ENCODE measurements at regions not wholly inside any gene's neighbourhood (a gene's known extent, or its start where the extent isn't known, plus 50 kb on each side); places are given as distances from the start of the nearest gene placed in this dataset.

GRCh38 chr3:117165601-117166051 lies 456.0 kb downstream of the TUSC7 start:
- H3K27me3 ChIP-seq (ENCODE audit: control insufficient read depth, insufficient read depth, low read length) = no peaks in the 10 kb centered on the region
- no peak overlapping the region for H3K4me3 ChIP-seq (ENCODE audit: low read depth, low read length)
- no peaks in the 10 kb centered on the region for H3K79me2 ChIP-seq
- no peak overlapping the region for H2AFZ ChIP-seq
- H3K4me1 ChIP-seq = no peaks in the 10 kb centered on the region
- no peak for TF ChIP-seq CTCF (IDR thresholded peaks at IDR 0.05)
- H3K36me3 ChIP-seq (ENCODE audit: control insufficient read depth, insufficient read depth, low read length) = no peaks in the 10 kb centered on the region
- no peak overlapping the region for H3K4me2 ChIP-seq (ENCODE audit: low read length)
- H3K9me3 ChIP-seq (ENCODE audit: control insufficient read depth, low read length) = no peaks in the 10 kb centered on the region
- H3K27ac ChIP-seq = no peak overlapping the region
- no peak overlapping the region for H3K9ac ChIP-seq

- Histone ChIP-seq H3K9me3 (ENCODE audit: control insufficient read depth, low read length) (no peaks in the 10 kb centered on the region), H3K27ac (no peak overlapping the region), H3K4me2 (ENCODE audit: low read length) (no peak overlapping the region), H3K4me1 (no peaks in the 10 kb centered on the region), H3K9ac (no peak overlapping the region), H3K4me3 (ENCODE audit: low read depth, low read length) (no peak overlapping the region), H3K36me3 (ENCODE audit: control insufficient read depth, insufficient read depth, low read length) (no peaks in the 10 kb centered on the region), H2AFZ (no peak overlapping the region), H3K27me3 (ENCODE audit: control insufficient read depth, insufficient read depth, low read length) (no peaks in the 10 kb centered on the region), H3K79me2 (no peaks in the 10 kb centered on the region)
- TF ChIP-seq CTCF (IDR thresholded peaks at IDR 0.05) = no peak
Observed at GRCh38 chr3:117168896-117169295, 459.3 kb downstream of the TUSC7 start.

- Histone ChIP-seq H2AFZ (no peak overlapping the region), H3K79me2 (no peaks in the 10 kb centered on the region), H3K9me3 (ENCODE audit: control insufficient read depth, low read length) (no peaks in the 10 kb centered on the region), H3K27me3 (ENCODE audit: control insufficient read depth, insufficient read depth, low read length) (no peaks in the 10 kb centered on the region), H3K4me1 (no peaks in the 10 kb centered on the region), H3K36me3 (ENCODE audit: control insufficient read depth, insufficient read depth, low read length) (no peaks in the 10 kb centered on the region), H3K9ac (no peak overlapping the region), H3K4me2 (ENCODE audit: low read length) (no peak overlapping the region), H3K4me3 (ENCODE audit: low read depth, low read length) (no peak overlapping the region), H3K27ac (no peak overlapping the region)
- TF ChIP-seq CTCF (IDR thresholded peaks at IDR 0.05) = no peak
Observed at GRCh38 chr3:117170094-117170493, 460.5 kb downstream of the TUSC7 start.

GRCh38 chr3:117171124-117171523 lies 461.5 kb downstream of the TUSC7 start:
- H3K79me2 ChIP-seq = no peaks in the 10 kb centered on the region
- no peak for TF ChIP-seq CTCF (IDR thresholded peaks at IDR 0.05)
- no peaks in the 10 kb centered on the region for H3K4me1 ChIP-seq
- no peak overlapping the region for H2AFZ ChIP-seq
- no peaks in the 10 kb centered on the region for H3K9me3 ChIP-seq (ENCODE audit: control insufficient read depth, low read length)
- H3K36me3 ChIP-seq (ENCODE audit: control insufficient read depth, insufficient read depth, low read length) = no peaks in the 10 kb centered on the region
- no peaks in the 10 kb centered on the region for H3K27me3 ChIP-seq (ENCODE audit: control insufficient read depth, insufficient read depth, low read length)
- H3K4me3 ChIP-seq (ENCODE audit: low read depth, low read length) = no peak overlapping the region
- H3K4me2 ChIP-seq (ENCODE audit: low read length) = no peak overlapping the region
- H3K9ac ChIP-seq = no peak overlapping the region
- H3K27ac ChIP-seq = no peak overlapping the region

- H3K9ac ChIP-seq = no peak overlapping the region
- H3K79me2 ChIP-seq = no peaks in the 10 kb centered on the region
- H3K27ac ChIP-seq = no peak overlapping the region
- H3K4me2 ChIP-seq (ENCODE audit: low read length) = no peak overlapping the region
- no peaks in the 10 kb centered on the region for H3K36me3 ChIP-seq (ENCODE audit: control insufficient read depth, insufficient read depth, low read length)
- no peak for TF ChIP-seq CTCF (IDR thresholded peaks at IDR 0.05)
- H3K9me3 ChIP-seq (ENCODE audit: control insufficient read depth, low read length) = no peaks in the 10 kb centered on the region
- H3K4me3 ChIP-seq (ENCODE audit: low read depth, low read length) = no peak overlapping the region
- no peaks in the 10 kb centered on the region for H3K27me3 ChIP-seq (ENCODE audit: control insufficient read depth, insufficient read depth, low read length)
- no peak overlapping the region for H2AFZ ChIP-seq
- H3K4me1 ChIP-seq = no peaks in the 10 kb centered on the region
Observed at GRCh38 chr3:117172426-117172825, 462.8 kb downstream of the TUSC7 start.

Data from parathyroid adenoma (tissue), 2 donors.